ENCODE measurements at regions not wholly inside any gene's neighbourhood (a gene's known extent, or its start where the extent isn't known, plus 50 kb on each side); places are given as distances from the start of the nearest gene placed in this dataset.

- TF ChIP-seq SP1 (IDR thresholded peaks at IDR 0.05): no peak
- no peak for TF ChIP-seq L3MBTL2 (conservative IDR thresholded peaks at IDR 0.05)
- no peak for TF ChIP-seq FOXM1 (IDR thresholded peaks at IDR 0.05; ENCODE audit: borderline replicate concordance)
- TF ChIP-seq TARDBP (IDR thresholded peaks at IDR 0.05): no peak
- TF ChIP-seq ZNF384 (IDR thresholded peaks at IDR 0.05): no peak
- no peak for TF ChIP-seq HDGF (IDR thresholded peaks at IDR 0.05; ENCODE audit: borderline replicate concordance)
- no peak for TF ChIP-seq BHLHE40 (IDR thresholded peaks at IDR 0.05; ENCODE audit: borderline replicate concordance)
- no peak for TF ChIP-seq FOXA1 (IDR thresholded peaks at IDR 0.05)
- TF ChIP-seq FOXK2 (IDR thresholded peaks at IDR 0.05): no peak
- TF ChIP-seq SUZ12 (IDR thresholded peaks at IDR 0.05): no peak
- TF ChIP-seq LEF1 (IDR thresholded peaks at IDR 0.05; ENCODE audit: borderline replicate concordance): no peak
- TF ChIP-seq ELF4 (IDR thresholded peaks at IDR 0.05): no peak
These were observed 313.6 kb upstream of the NT5E start for GRCh38 chr6:85136310-85136709.

Measured in HEK293T (cell line).